GM12874 (cell line): ENCODE measurements at regions not wholly inside any gene's neighbourhood (a gene's known extent, or its start where the extent isn't known, plus 50 kb on each side); places are given as distances from the start of the nearest gene placed in this dataset.

Experiments
- CTCF ChIP-seq: IDR thresholded peaks from 2 replicates; pipeline ENCODE4 v1.5.1; 2011; ENCODE audit warnings: low read depth, mild to moderate bottlenecking, control low read depth, low read length, moderate library complexity; ENCODE audit not compliant: insufficient read depth

- no peak for TF ChIP-seq CTCF
Observed at GRCh38 chr13:99774644-99775043, 196.9 kb downstream of the ZIC5 start.

DNA sequence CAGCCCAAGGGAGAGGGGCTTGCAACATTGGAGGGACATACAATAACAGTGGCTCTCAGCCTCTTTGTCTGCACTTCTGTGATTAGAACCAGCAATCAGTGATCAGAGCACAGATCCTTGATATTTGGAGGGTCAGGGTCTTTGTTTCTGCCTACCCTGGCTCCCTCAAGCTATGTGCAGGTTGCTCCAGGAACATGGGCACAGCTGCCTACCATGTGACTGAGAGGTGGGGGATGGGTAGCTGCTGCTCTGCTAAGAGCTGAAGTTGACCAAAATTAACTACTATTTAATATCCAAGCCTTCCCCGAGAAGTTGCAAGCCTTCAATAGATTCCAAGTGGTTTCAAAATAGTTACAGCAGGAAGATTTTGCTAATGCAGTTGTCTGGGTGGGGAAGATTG lies 202.6 kb downstream of the ZIC5 start:
- no peak for TF ChIP-seq CTCF

DNA sequence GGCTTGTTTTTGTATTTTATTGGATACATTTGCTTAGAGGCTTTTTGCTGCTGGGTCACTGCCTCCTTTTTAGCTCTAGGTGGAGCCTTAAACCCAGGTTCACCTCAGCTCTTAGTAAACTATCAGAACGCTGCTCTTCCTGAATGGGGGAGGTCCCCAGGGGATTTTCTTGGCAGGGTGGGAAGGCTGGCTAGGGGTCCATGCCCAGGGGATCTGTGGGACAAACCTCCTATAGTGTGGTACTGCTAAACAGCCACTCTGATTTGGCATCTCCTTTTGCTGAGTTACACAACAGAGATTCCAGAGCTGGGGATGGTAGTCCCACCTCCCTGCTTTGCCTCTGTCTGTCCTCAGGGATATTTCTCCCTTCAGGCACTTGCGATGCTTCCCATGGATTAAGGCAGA lies 204.9 kb downstream of the ZIC5 start:
- TF ChIP-seq CTCF, result 0 out of 2 replicates have a peak, but pooled peaks have one; percentile 3

GRCh38 chr13:99765869-99766268 lies 205.7 kb downstream of the ZIC5 start:
- TF ChIP-seq CTCF, result no peak

DNA sequence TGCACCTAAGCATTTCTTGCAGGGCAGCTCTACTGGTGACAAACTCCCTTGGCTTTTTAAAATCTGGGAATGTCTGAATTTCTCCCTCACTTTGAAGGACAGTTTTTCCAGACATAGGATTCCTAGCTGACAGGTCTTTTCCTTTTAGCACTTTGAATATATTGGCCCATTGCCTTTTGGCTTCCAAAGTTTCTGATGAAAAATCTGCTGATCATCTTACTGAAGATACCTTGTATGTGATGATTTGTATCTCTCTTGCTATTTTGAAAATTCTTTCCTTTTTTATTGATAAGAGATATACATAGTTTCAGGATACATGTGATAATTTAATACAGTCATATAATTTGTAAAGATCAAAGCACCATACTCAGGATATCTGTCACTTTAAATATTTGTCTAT lies 211.1 kb downstream of the ZIC5 start:
- TF ChIP-seq CTCF, result no peak

- TF ChIP-seq CTCF, result no peak
Observed at GRCh38 chr13:99759163-99759552, 212.4 kb downstream of the ZIC5 start.

GRCh38 chr13:99758460-99759162 lies 213.0 kb downstream of the ZIC5 start:
- TF ChIP-seq CTCF, result no peak
